GM18502 (cell line): ENCODE measurements at regions not wholly inside any gene's neighbourhood (a gene's known extent, or its start where the extent isn't known, plus 50 kb on each side); places are given as distances from the start of the nearest gene placed in this dataset.

Experiments
- ATAC-seq: cut with Tn5 transposase; IDR thresholded peaks from one replicate; pipeline ENCODE4 v1.9.1; 2021; ENCODE audit warnings: mild to moderate bottlenecking; ENCODE audit not compliant: unreplicated experiment, poor library complexity

GRCh38 chr15:62832231-62832630 lies 210.3 kb upstream of the TPM1 start:
- ATAC-seq = no peak

- no peak for ATAC-seq
Measured at GRCh38 chr15:62833646-62834045, 208.9 kb upstream of the TPM1 start.

- no peak for ATAC-seq
Measured at GRCh38 chr15:62834686-62835329, 207.7 kb upstream of the TPM1 start.

GRCh38 chr15:62835351-62835750 lies 207.2 kb upstream of the TPM1 start:
- ATAC-seq = no peak

- ATAC-seq = no peak
Measured at GRCh38 chr15:62835762-62836161, 206.8 kb upstream of the TPM1 start.

GRCh38 chr15:62840526-62841268 lies 201.8 kb upstream of the TPM1 start:
- ATAC-seq = no peak

- no peak for ATAC-seq
Measured at GRCh38 chr15:62841269-62841628, 201.3 kb upstream of the TPM1 start.

GRCh38 chr15:62841891-62842559 lies 200.5 kb upstream of the TPM1 start:
- ATAC-seq = no peak

GRCh38 chr15:62843311-62843710 lies 199.2 kb upstream of the TPM1 start:
- ATAC-seq = no peak

- ATAC-seq = no peak
Measured at GRCh38 chr15:62844564-62845240, 197.8 kb upstream of the TPM1 start.

GRCh38 chr15:62845241-62846126 lies 197.1 kb upstream of the TPM1 start:
- ATAC-seq = no peak

GRCh38 chr15:62846131-62846804 lies 196.3 kb upstream of the TPM1 start:
- ATAC-seq = no peak

- no peak for ATAC-seq
Measured at GRCh38 chr15:62846805-62847495, 195.6 kb upstream of the TPM1 start.

GRCh38 chr15:62847900-62848489 lies 194.6 kb upstream of the TPM1 start:
- ATAC-seq = no peak

- ATAC-seq = no peak
Measured at GRCh38 chr15:62848632-62849050, 193.9 kb upstream of the TPM1 start.

GRCh38 chr15:62849316-62850106 lies 193.0 kb upstream of the TPM1 start:
- ATAC-seq = no peak

GRCh38 chr15:62850318-62850717 lies 192.2 kb upstream of the TPM1 start:
- ATAC-seq = no peak

- ATAC-seq = no peak
Measured at GRCh38 chr15:62850791-62851291, 191.7 kb upstream of the TPM1 start.
